ENCODE measurements at regions not wholly inside any gene's neighbourhood (a gene's known extent, or its start where the extent isn't known, plus 50 kb on each side); places are given as distances from the start of the nearest gene placed in this dataset.

DNA sequence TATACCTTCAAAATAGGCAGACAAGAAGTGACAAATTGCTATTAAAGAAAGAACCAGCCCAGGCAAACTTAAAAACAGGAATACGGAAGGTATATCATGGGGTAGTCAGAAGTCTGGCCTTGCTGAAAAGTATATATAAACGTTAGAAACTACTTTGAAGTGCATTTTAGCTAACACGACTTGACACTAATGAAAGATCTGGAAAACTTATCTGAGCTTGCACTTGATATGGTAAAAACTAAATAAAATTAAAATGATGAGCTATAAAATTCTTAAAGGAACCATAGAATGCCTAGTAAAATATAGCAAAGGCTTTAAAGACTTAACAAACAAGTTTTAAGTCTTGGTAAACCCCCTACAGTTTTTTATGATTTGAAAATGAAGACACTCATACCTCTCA lies 795.3 kb upstream of the PCDH20 start:
- Histone ChIP-seq H3K27me3 (ENCODE audit: low read depth) (no peaks in the 10 kb centered on the region), H3K9me3 (no peaks in the 10 kb centered on the region), H3K36me3 (no peaks in the 10 kb centered on the region), H3K27ac (no peak overlapping the region), H3K4me3 (no peak overlapping the region), H3K4me1 (no peaks in the 10 kb centered on the region)
- DNase-seq (no peak), ATAC-seq (no peak)
- TF ChIP-seq, protein P1, sequence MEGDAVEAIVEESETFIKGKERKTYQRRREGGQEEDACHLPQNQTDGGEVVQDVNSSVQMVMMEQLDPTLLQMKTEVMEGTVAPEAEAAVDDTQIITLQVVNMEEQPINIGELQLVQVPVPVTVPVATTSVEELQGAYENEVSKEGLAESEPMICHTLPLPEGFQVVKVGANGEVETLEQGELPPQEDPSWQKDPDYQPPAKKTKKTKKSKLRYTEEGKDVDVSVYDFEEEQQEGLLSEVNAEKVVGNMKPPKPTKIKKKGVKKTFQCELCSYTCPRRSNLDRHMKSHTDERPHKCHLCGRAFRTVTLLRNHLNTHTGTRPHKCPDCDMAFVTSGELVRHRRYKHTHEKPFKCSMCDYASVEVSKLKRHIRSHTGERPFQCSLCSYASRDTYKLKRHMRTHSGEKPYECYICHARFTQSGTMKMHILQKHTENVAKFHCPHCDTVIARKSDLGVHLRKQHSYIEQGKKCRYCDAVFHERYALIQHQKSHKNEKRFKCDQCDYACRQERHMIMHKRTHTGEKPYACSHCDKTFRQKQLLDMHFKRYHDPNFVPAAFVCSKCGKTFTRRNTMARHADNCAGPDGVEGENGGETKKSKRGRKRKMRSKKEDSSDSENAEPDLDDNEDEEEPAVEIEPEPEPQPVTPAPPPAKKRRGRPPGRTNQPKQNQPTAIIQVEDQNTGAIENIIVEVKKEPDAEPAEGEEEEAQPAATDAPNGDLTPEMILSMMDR (IDR thresholded peaks at IDR 0.05): no peak
- intact Hi-C loops (cut with DNase I): no loop called here

DNA sequence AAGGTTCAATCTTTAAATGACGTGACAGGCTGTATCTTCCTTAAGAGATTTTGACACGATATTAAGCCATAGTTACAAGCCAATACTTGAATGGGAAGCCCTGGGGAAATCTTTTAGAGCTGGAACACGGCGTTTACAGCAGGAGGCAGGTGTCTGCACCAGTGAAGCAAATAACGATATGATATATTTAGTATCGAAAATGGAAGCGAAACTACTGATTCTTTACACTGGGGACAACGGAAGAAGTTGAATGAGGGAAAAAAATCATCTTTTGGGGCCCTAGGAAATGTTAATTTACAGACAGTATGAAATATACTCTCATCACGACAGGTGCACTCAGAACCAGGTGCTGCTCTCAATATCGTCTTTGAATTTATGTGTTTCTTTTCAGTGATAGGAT lies 793.9 kb upstream of the PCDH20 start:
- intact Hi-C loops (cut with DNase I): no loop called here
- no peak overlapping the region for H3K4me3 ChIP-seq
- TF ChIP-seq, protein P1 (IDR thresholded peaks at IDR 0.05): no peak
- no peaks in the 10 kb centered on the region for H3K4me1 ChIP-seq
- no peak for ATAC-seq
- no peak for DNase-seq
- H3K36me3 ChIP-seq: no peaks in the 10 kb centered on the region
- H3K27ac ChIP-seq: no peak overlapping the region
- no peaks in the 10 kb centered on the region for H3K27me3 ChIP-seq (ENCODE audit: low read depth)
- no peaks in the 10 kb centered on the region for H3K9me3 ChIP-seq

DNA sequence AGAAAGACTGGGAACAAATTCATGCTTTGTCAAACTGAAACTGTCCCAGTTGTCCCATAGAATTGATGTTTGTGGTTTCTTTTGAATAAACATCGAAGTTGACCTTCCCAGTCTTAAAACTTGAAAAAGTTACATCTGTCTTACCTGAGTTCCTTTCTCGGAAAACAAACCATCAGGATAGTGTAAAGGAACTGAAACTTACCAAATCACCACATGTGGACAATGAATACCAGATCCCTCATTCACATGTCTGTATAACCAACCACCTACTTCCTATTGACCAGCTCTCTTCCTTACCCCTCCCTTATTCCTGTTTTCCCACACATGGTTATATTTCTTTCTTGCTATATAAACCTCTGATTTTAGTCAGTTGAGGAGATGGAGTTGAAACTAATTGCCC lies 791.7 kb upstream of the PCDH20 start:
- TF ChIP-seq, protein P1 (IDR thresholded peaks at IDR 0.05): no peak
- intact Hi-C loops (cut with DNase I): no loop called here

DNA sequence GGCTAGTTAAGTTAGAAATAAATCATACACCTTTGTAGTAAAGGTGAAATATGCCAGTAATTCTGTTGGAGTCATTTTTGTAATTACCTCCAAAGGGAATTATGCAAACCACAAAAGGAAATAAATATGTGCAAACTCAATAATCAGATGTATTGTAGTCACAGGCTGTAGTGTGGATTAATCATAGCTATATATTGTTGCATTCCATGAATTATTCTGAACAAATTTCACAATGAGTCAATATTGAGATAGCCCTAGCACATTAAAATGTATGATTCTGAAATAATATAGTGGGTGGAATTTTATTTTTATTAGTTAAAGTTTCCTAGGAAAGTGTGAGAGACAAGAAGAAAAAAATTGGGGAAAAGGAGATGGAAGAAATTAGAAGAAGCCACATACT lies 790.5 kb upstream of the PCDH20 start:
- intact Hi-C loops (cut with DNase I): no loop called here
- TF ChIP-seq, protein P1 (IDR thresholded peaks at IDR 0.05): no peak
- H3K36me3 ChIP-seq: no peaks in the 10 kb centered on the region
- H3K9me3 ChIP-seq: no peaks in the 10 kb centered on the region
- DNase-seq (no peak), ATAC-seq (no peak)
- H3K4me3 ChIP-seq: no peak overlapping the region
- H3K27ac ChIP-seq: no peak overlapping the region
- no peaks in the 10 kb centered on the region for H3K27me3 ChIP-seq (ENCODE audit: low read depth)
- no peaks in the 10 kb centered on the region for H3K4me1 ChIP-seq

More for the DNA sequence above, 791.7 kb upstream of the PCDH20 start:
- no peak overlapping the region for H3K4me3 ChIP-seq
- no peak overlapping the region for H3K27ac ChIP-seq
- H3K4me1 ChIP-seq: no peaks in the 10 kb centered on the region
- H3K9me3 ChIP-seq: no peaks in the 10 kb centered on the region
- DNase-seq (no peak), ATAC-seq (no peak)
- no peaks in the 10 kb centered on the region for H3K36me3 ChIP-seq
- H3K27me3 ChIP-seq (ENCODE audit: low read depth): no peaks in the 10 kb centered on the region

DNA sequence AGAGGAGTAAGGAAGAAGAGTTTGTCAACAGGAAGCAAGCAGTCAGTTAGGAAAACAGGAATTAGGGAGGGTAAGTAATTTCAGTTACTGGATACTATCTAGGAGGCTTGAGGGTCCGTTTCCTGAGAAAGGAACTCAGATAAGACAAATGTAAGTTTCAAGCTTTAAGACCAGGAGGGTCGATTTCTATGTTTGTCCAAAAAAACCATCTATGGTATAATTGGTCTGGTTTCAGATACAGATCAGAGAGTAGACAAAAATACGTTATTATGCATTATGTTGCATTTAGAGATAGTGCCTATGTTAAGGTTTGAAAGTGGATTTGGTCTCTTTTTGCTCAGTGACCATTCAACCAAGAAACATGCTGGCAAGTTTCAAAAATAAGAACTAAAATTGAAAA lies 789.6 kb upstream of the PCDH20 start:
- TF ChIP-seq, protein P1 (IDR thresholded peaks at IDR 0.05): no peak
- Histone ChIP-seq H3K27ac (no peak overlapping the region), H3K36me3 (no peaks in the 10 kb centered on the region), H3K4me3 (no peak overlapping the region), H3K9me3 (no peaks in the 10 kb centered on the region), H3K4me1 (no peaks in the 10 kb centered on the region), H3K27me3 (ENCODE audit: low read depth) (no peaks in the 10 kb centered on the region)
- DNase-seq (no peak), ATAC-seq (no peak)
- intact Hi-C loops (cut with DNase I): no loop called here

DNA sequence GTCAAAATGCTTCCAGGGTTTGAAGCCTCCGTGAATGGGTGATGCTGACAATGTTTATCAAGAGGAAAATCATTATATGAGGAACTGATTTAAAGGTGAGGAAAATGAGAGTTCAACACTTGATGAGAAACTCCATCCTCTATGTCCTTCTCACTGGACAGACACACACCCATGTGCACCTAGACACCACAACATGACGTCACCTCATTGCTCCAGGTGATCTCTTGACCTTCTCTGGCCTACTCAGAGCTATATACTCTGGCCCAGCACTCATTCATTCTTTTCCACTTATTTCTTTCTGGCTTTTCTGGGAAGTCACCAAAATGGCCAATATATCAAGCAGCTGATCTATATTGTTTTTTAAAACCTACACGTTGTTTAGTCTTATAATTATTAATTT lies 778.7 kb upstream of the PCDH20 start:
- H3K27me3 ChIP-seq (ENCODE audit: low read depth): no peaks in the 10 kb centered on the region
- no peaks in the 10 kb centered on the region for H3K36me3 ChIP-seq
- H3K4me1 ChIP-seq: no peaks in the 10 kb centered on the region
- no peak overlapping the region for H3K27ac ChIP-seq
- ATAC-seq (no peak), DNase-seq (no peak)
- H3K9me3 ChIP-seq: no peaks in the 10 kb centered on the region
- TF ChIP-seq, protein P1 (IDR thresholded peaks at IDR 0.05): no peak
- no peak overlapping the region for H3K4me3 ChIP-seq
- intact Hi-C loops (cut with DNase I): no loop called here

Data from lower lobe of right lung (tissue), 2 donors.